ENCODE measurements at regions not wholly inside any gene's neighbourhood (a gene's known extent, or its start where the extent isn't known, plus 50 kb on each side); places are given as distances from the start of the nearest gene placed in this dataset.
A peak's percentile ranks its signal among the peaks of the same experiment; 100 is the strongest.

DNA sequence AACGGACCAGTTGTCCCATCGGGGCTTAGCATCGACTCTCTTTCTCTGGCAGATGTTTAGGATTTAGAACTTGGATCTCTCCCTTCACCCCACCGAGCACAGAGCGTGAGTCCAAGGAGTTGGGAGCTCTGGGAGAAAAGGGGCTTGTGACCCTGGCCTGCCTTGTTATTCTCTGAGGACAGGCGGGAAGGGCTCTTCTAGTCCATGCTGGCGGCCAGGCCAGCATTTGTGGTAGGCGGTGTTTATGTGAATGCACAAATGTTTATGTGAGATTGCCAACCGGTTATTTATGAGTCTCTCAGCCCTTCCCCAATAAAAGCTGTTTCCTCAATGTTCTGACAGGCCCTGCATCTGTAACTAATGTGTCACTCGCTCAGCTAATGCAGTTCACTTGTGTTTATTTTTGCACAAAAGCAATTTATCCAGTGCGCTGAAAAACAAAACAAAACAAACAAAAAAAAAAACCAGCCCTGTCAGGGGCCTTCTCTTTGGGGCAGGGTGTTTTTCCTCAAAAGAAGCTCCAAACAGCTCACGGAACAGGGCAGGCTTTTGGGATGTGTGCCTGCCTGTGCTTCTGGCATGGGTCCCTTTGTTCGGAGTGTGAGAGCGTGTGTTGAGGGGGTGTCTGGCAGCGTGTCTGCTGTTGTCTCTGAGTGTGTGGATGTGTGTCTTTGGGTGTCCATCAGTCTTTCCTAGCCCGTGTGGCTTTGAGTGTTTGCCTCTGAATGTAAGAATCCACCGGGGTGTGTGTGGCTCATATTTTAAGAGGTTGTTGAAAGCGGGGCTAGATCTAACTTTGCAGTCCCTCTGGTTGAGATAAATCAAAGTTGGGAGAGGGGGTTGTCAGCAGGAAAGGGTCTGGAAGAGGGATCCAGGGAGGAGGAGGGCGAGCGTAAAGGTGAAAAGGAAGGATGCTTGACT lies 52.8 kb upstream of the HAAO start:
- H2AFZ ChIP-seq = peak overlapping the region; percentile 85

More for the DNA sequence above, 52.8 kb upstream of the HAAO start:
- H4K20me1 ChIP-seq (replicated peaks; ENCODE audit: insufficient read depth) = no peaks in the 10 kb centered on the region
- H3K9me3 Mint-ChIP-seq = no peaks in the 10 kb centered on the region
- no peaks in the 10 kb centered on the region for H3K27me3 ChIP-seq (ENCODE audit: insufficient read depth)
- no peaks in the 10 kb centered on the region for H3K4me1 ChIP-seq (ENCODE audit: insufficient read depth)
- H3K36me3 ChIP-seq (ENCODE audit: insufficient read depth) = no peaks in the 10 kb centered on the region
- H3K27ac Mint-ChIP-seq = no peak overlapping the region
- H3K27me3 Mint-ChIP-seq (ENCODE audit: insufficient read depth, low read depth, poor library complexity) = peaks cover 2% of the 10 kb centered on the region
- H3K4me3 ChIP-seq = no peak overlapping the region
- no peaks in the 10 kb centered on the region for H3K36me3 Mint-ChIP-seq (ENCODE audit: low read depth)
- no peak for TF ChIP-seq POLR2AphosphoS5 (IDR thresholded peaks at IDR 0.05; ENCODE audit: low read depth)
- no peak for TF ChIP-seq EZH2phosphoT487 (IDR thresholded peaks at IDR 0.05; ENCODE audit: unreplicated experiment)
- TF ChIP-seq CREB1 (CRISPR knock-in tag; IDR thresholded peaks at IDR 0.05; ENCODE audit: low read depth) = no peak
- TF ChIP-seq, protein P1, sequence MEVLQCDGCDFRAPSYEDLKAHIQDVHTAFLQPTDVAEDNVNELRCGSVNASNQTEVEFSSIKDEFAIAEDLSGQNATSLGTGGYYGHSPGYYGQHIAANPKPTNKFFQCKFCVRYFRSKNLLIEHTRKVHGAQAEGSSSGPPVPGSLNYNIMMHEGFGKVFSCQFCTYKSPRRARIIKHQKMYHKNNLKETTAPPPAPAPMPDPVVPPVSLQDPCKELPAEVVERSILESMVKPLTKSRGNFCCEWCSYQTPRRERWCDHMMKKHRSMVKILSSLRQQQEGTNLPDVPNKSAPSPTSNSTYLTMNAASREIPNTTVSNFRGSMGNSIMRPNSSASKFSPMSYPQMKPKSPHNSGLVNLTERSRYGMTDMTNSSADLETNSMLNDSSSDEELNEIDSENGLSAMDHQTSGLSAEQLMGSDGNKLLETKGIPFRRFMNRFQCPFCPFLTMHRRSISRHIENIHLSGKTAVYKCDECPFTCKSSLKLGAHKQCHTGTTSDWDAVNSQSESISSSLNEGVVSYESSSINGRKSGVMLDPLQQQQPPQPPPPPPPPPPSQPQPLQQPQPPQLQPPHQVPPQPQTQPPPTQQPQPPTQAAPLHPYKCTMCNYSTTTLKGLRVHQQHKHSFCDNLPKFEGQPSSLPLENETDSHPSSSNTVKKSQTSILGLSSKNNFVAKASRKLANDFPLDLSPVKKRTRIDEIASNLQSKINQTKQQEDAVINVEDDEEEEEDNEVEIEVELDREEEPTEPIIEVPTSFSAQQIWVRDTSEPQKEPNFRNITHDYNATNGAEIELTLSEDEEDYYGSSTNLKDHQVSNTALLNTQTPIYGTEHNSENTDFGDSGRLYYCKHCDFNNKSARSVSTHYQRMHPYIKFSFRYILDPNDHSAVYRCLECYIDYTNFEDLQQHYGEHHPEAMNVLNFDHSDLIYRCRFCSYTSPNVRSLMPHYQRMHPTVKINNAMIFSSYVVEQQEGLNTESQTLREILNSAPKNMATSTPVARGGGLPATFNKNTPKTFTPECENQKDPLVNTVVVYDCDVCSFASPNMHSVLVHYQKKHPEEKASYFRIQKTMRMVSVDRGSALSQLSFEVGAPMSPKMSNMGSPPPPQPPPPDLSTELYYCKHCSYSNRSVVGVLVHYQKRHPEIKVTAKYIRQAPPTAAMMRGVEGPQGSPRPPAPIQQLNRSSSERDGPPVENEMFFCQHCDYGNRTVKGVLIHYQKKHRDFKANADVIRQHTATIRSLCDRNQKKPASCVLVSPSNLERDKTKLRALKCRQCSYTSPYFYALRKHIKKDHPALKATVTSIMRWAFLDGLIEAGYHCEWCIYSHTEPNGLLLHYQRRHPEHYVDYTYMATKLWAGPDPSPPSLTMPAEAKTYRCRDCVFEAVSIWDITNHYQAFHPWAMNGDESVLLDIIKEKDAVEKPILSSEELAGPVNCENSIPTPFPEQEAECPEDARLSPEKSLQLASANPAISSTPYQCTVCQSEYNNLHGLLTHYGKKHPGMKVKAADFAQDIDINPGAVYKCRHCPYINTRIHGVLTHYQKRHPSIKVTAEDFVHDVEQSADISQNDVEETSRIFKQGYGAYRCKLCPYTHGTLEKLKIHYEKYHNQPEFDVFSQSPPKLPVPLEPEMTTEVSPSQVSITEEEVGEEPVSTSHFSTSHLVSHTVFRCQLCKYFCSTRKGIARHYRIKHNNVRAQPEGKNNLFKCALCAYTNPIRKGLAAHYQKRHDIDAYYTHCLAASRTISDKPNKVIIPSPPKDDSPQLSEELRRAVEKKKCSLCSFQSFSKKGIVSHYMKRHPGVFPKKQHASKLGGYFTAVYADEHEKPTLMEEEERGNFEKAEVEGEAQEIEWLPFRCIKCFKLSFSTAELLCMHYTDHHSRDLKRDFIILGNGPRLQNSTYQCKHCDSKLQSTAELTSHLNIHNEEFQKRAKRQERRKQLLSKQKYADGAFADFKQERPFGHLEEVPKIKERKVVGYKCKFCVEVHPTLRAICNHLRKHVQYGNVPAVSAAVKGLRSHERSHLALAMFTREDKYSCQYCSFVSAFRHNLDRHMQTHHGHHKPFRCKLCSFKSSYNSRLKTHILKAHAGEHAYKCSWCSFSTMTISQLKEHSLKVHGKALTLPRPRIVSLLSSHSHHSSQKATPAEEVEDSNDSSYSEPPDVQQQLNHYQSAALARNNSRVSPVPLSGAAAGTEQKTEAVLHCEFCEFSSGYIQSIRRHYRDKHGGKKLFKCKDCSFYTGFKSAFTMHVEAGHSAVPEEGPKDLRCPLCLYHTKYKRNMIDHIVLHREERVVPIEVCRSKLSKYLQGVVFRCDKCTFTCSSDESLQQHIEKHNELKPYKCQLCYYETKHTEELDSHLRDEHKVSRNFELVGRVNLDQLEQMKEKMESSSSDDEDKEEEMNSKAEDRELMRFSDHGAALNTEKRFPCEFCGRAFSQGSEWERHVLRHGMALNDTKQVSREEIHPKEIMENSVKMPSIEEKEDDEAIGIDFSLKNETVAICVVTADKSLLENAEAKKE (CRISPR knock-in tag; IDR thresholded peaks at IDR 0.05) = no peak
- TF ChIP-seq JUNB (IDR thresholded peaks at IDR 0.05; ENCODE audit: unreplicated experiment) = no peak
- no peak for TF ChIP-seq ZNF114 (CRISPR knock-in tag; IDR thresholded peaks at IDR 0.05)
- no peak for TF ChIP-seq REST (IDR thresholded peaks at IDR 0.05; ENCODE audit: unreplicated experiment)
- no peak for TF ChIP-seq ZNF331 (CRISPR knock-in tag; IDR thresholded peaks at IDR 0.05; ENCODE audit: low read depth)
- TF ChIP-seq NANOG (IDR thresholded peaks at IDR 0.05; ENCODE audit: borderline replicate concordance) = no peak
- peaks cover 2% of the 10 kb centered on the region; the same call in 2 of the 3 replicates for H3K4me1 Mint-ChIP-seq
- DNase-seq (ENCODE audit: low spot score) (no peak), ATAC-seq (no peak)
- no peaks in the 10 kb centered on the region for H3F3A ChIP-seq (replicated peaks; ENCODE audit: low read depth)
- H3K9me2 ChIP-seq (ENCODE audit: insufficient read depth) = no peaks in the 10 kb centered on the region
- no peak overlapping the region for H3K4me2 ChIP-seq
- no peak overlapping the region for H3K4me3 Mint-ChIP-seq
- H3K79me2 ChIP-seq (replicated peaks; ENCODE audit: insufficient read depth) = no peaks in the 10 kb centered on the region
- H3K27ac ChIP-seq (ENCODE audit: low read depth) = no peak overlapping the region

All from GM23338 (cell line).